ENCODE measurements at regions not wholly inside any gene's neighbourhood (a gene's known extent, or its start where the extent isn't known, plus 50 kb on each side); places are given as distances from the start of the nearest gene placed in this dataset.

DNA sequence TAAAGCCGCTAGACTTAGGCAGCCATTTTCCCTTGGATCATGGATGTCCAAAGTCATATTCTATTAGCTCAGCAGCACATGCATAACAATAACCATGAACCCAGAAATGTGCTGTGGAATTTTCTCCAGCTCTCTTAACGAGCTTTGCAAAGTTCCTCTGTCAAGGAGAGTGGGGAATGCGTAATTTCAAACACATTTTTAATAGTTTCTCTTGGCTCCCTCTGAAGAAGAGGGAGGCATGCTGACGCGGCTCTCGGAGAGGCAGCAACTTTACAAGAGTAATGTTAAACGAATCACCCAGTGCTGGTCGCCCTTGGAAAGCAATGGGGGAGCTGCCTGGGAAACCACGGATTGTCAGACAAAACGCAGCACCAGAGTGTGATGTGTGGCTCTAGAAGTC, 114.8 kb downstream of the RAB18 start:
- Histone ChIP-seq H3K4me3 (no peak overlapping the region), H3K9ac (ENCODE audit: control insufficient read depth, insufficient read depth, low read length) (no peak overlapping the region), H3K79me2 (ENCODE audit: control insufficient read depth, insufficient read depth, low read length) (no peaks in the 10 kb centered on the region), H3K27me3 (replicated peaks in 1 of 2; ENCODE audit: control insufficient read depth in 2 of 2, insufficient read depth in 2 of 2, low read length in 1 of 2) (no peaks in the 10 kb centered on the region; a peak in 1 of 4 replicates), H3K9me3 (replicated peaks; ENCODE audit: control insufficient read depth, insufficient read depth, low read length) (no peaks in the 10 kb centered on the region), H3K4me1 (ENCODE audit: control insufficient read depth, insufficient read depth, low read length) (no peaks in the 10 kb centered on the region), H4K20me1 (ENCODE audit: control insufficient read depth, insufficient read depth) (no peaks in the 10 kb centered on the region), H3K27ac (ENCODE audit: control insufficient read depth, insufficient read depth) (no peak overlapping the region), H2AFZ (ENCODE audit: control insufficient read depth, low read depth, low read length) (no peak overlapping the region), H3K36me3 (ENCODE audit: control insufficient read depth in 2 of 2, insufficient read depth in 2 of 2, low read length in 1 of 2) (no peaks in the 10 kb centered on the region), H3K4me2 (ENCODE audit: control insufficient read depth, insufficient read depth) (no peak overlapping the region)
- ChIA-PET RAD21 (ENCODE audit: unreplicated experiment) (no interaction called here), CTCF (no interaction called here), SMC1A (ENCODE audit: uncharacterized antibody, unreplicated experiment) (no interaction called here), POLR2A (no interaction called here)
- intact Hi-C loops (cut with micrococcal nuclease; ENCODE audit: unreplicated experiment), result no loop called here
- DNase-seq (ENCODE audit: low read depth, low spot score) (no peak), FAIRE-seq (no peak), ATAC-seq (no peak)
- in situ Hi-C loops (cut with MboI), result no loop called here
- BruUV-seq (replicated peaks), result no TSS peak
- 22% methylated on average over 10 of the region's 10 CpGs for WGBS (ENCODE audit: insufficient coverage, insufficient replicate concordance, low lambda C conversion rate, missing lambda C conversion rate)
- TF ChIP-seq HDAC2 (IDR thresholded peaks at IDR 0.05) (no peak), POLR2AphosphoS5 (IDR thresholded peaks at IDR 0.05; ENCODE audit: low read length) (no peak), MTA2 (IDR thresholded peaks at IDR 0.05; ENCODE audit: low read depth) (no peak), KDM1A (IDR thresholded peaks at IDR 0.05; ENCODE audit: borderline replicate concordance) (no peak), ZBED1 (IDR thresholded peaks at IDR 0.05; ENCODE audit: borderline replicate concordance) (no peak)
- TF ChIP-seq, protein P1, sequence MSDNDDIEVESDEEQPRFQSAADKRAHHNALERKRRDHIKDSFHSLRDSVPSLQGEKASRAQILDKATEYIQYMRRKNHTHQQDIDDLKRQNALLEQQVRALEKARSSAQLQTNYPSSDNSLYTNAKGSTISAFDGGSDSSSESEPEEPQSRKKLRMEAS (IDR thresholded peaks at IDR 0.05; ENCODE audit: low read depth, low read length), result no peak

DNA sequence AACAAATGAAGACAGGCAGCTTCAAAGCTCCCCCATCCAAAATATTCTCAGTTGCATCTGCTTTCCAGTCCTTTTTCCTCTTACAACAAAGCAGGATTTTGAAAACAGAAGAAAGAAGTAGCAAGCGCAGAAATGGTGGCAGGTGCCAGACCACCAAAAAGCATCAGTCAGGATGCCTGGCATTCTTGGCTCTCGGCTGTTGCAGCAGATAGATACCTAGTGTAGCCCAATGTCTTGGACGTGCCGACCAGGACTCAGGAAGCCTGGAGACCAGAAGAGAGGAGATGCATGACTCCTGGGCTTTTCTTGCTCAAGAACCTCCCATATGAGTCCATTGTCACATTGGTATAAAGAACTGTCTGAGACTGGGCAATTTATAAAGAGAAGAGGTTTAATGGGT, 115.2 kb downstream of the RAB18 start:
- ATAC-seq, result no peak
- ChIA-PET POLR2A (no interaction called here), SMC1A (ENCODE audit: uncharacterized antibody, unreplicated experiment) (no interaction called here), RAD21 (ENCODE audit: unreplicated experiment) (no interaction called here), CTCF (no interaction called here)
- no peak for DNase-seq (ENCODE audit: low read depth, low spot score)
- H3K4me2 ChIP-seq (ENCODE audit: control insufficient read depth, insufficient read depth), result no peak overlapping the region
- no peaks in the 10 kb centered on the region for H3K79me2 ChIP-seq (ENCODE audit: control insufficient read depth, insufficient read depth, low read length)
- 35% methylated on average over 4 of the region's 4 CpGs for WGBS (ENCODE audit: insufficient coverage, insufficient replicate concordance, low lambda C conversion rate, missing lambda C conversion rate)
- no TSS peak for BruUV-seq (replicated peaks)
- H3K36me3 ChIP-seq (ENCODE audit: control insufficient read depth in 2 of 2, insufficient read depth in 2 of 2, low read length in 1 of 2), result no peaks in the 10 kb centered on the region
- H3K27ac ChIP-seq (ENCODE audit: control insufficient read depth, insufficient read depth), result no peak overlapping the region
- TF ChIP-seq SMC3 (IDR thresholded peaks at IDR 0.05; ENCODE audit: borderline replicate concordance, low read length), result no peak
- TF ChIP-seq, protein P2, sequence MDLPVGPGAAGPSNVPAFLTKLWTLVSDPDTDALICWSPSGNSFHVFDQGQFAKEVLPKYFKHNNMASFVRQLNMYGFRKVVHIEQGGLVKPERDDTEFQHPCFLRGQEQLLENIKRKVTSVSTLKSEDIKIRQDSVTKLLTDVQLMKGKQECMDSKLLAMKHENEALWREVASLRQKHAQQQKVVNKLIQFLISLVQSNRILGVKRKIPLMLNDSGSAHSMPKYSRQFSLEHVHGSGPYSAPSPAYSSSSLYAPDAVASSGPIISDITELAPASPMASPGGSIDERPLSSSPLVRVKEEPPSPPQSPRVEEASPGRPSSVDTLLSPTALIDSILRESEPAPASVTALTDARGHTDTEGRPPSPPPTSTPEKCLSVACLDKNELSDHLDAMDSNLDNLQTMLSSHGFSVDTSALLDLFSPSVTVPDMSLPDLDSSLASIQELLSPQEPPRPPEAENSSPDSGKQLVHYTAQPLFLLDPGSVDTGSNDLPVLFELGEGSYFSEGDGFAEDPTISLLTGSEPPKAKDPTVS (IDR thresholded peaks at IDR 0.05; ENCODE audit: low read depth, low read length), result no peak
- no peak for TF ChIP-seq CREB1 (IDR thresholded peaks at IDR 0.05; ENCODE audit: low read depth)
- TF ChIP-seq TARDBP (IDR thresholded peaks at IDR 0.05; ENCODE audit: borderline replicate concordance), result no peak
- no peak for TF ChIP-seq ZNF207 (IDR thresholded peaks at IDR 0.05; ENCODE audit: borderline replicate concordance)
- no peak for TF ChIP-seq ESRRA (IDR thresholded peaks at IDR 0.05; ENCODE audit: low read length)
- TF ChIP-seq ZNF622 (IDR thresholded peaks at IDR 0.05), result no peak
- TF ChIP-seq, protein P3, sequence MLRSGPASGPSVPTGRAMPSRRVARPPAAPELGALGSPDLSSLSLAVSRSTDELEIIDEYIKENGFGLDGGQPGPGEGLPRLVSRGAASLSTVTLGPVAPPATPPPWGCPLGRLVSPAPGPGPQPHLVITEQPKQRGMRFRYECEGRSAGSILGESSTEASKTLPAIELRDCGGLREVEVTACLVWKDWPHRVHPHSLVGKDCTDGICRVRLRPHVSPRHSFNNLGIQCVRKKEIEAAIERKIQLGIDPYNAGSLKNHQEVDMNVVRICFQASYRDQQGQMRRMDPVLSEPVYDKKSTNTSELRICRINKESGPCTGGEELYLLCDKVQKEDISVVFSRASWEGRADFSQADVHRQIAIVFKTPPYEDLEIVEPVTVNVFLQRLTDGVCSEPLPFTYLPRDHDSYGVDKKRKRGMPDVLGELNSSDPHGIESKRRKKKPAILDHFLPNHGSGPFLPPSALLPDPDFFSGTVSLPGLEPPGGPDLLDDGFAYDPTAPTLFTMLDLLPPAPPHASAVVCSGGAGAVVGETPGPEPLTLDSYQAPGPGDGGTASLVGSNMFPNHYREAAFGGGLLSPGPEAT (IDR thresholded peaks at IDR 0.05; ENCODE audit: low read depth), result no peak
- no peak for TF ChIP-seq RCOR1 (conservative IDR thresholded peaks at IDR 0.05; ENCODE audit: low read depth, low read length)
- no peak overlapping the region for H3K4me3 ChIP-seq
- no peaks in the 10 kb centered on the region for H3K9me3 ChIP-seq (replicated peaks; ENCODE audit: control insufficient read depth, insufficient read depth, low read length)
- no peak for FAIRE-seq
- H2AFZ ChIP-seq (ENCODE audit: control insufficient read depth, low read depth, low read length), result no peak overlapping the region
- H3K9ac ChIP-seq (ENCODE audit: control insufficient read depth, insufficient read depth, low read length), result no peak overlapping the region
- H4K20me1 ChIP-seq (ENCODE audit: control insufficient read depth, insufficient read depth), result no peaks in the 10 kb centered on the region
- H3K4me1 ChIP-seq (ENCODE audit: control insufficient read depth, insufficient read depth, low read length), result no peaks in the 10 kb centered on the region
- no peaks in the 10 kb centered on the region; a peak in 1 of 4 replicates for H3K27me3 ChIP-seq (replicated peaks in 1 of 2; ENCODE audit: control insufficient read depth in 2 of 2, insufficient read depth in 2 of 2, low read length in 1 of 2)
- intact Hi-C loops (cut with micrococcal nuclease; ENCODE audit: unreplicated experiment) (no loop called here), in situ Hi-C loops (cut with MboI) (no loop called here)
